ENCODE measurements at regions not wholly inside any gene's neighbourhood (a gene's known extent, or its start where the extent isn't known, plus 50 kb on each side); places are given as distances from the start of the nearest gene placed in this dataset.

DNA sequence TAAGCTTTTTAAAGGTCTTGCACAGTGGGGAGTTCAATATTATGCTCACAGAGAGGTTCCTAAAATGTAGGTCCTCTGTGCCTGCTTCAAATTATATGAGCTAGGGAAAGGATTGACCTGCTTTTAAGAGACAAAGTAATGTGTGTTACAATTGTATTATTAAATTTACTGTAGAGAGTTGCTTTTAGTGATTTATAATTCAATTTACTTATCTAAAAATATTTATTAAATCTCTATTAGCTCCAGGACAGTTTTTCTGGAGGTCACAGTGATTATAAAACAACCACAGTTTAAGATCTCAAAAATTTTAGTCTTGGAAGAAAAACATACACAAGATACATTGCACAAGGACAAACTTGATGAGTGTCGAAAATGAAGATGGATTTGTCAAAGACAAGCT, 665.7 kb upstream of the ARPP21 start:
- no peak overlapping the region for H2AK5ac ChIP-seq (ENCODE audit: low read length, severe bottlenecking)
- H3K36me3 ChIP-seq (ENCODE audit: control insufficient read depth in 1 of 2, insufficient read depth in 2 of 2, low read depth in 1 of 2, low read length in 2 of 2): no peaks in the 10 kb centered on the region
- H2BK15ac ChIP-seq (ENCODE audit: low read depth, poor library complexity, severe bottlenecking): no peak overlapping the region

GRCh38 chr3:34983631-34984030, 655.7 kb upstream of the ARPP21 start:
- Histone ChIP-seq H3K79me1 (replicated peaks; ENCODE audit: low read length, poor library complexity, severe bottlenecking) (no peaks in the 10 kb centered on the region), H2BK12ac (ENCODE audit: low read length in 2 of 2) (no peak overlapping the region), H3K27ac (ENCODE audit: low read length, poor library complexity, severe bottlenecking) (no peak overlapping the region), H3K36me3 (ENCODE audit: control insufficient read depth in 1 of 2, insufficient read depth in 2 of 2, low read depth in 1 of 2, low read length in 2 of 2) (no peaks in the 10 kb centered on the region), H3K27me3 (ENCODE audit: control insufficient read depth in 1 of 2, insufficient read depth in 1 of 2, low read length in 2 of 2) (no peaks in the 10 kb centered on the region), H2AFZ (ENCODE audit: low read depth, low read length) (no peak overlapping the region), H3K4ac (ENCODE audit: low read depth in 1 of 2, low read length in 2 of 2) (no peak overlapping the region), H4K91ac (ENCODE audit: low read length) (no peak overlapping the region), H2BK15ac (ENCODE audit: low read depth, poor library complexity, severe bottlenecking) (no peak overlapping the region), H3K14ac (ENCODE audit: low read length in 2 of 2) (no peak overlapping the region), H2BK120ac (ENCODE audit: low read depth, low read length) (no peak overlapping the region), H3K4me1 (ENCODE audit: control insufficient read depth, insufficient read depth, low read depth, low read length) (no peaks in the 10 kb centered on the region), H3K9me3 (ENCODE audit: control insufficient read depth, low read length) (peaks cover 10% of the 10 kb centered on the region), H3K4me3 (ENCODE audit: insufficient read depth in 1 of 2, low read depth in 1 of 2, low read length in 2 of 2) (no peak overlapping the region), H3K23ac (ENCODE audit: low read length in 2 of 2) (no peak overlapping the region), H2BK5ac (ENCODE audit: low read depth, low read length, poor library complexity, severe bottlenecking) (no peak overlapping the region), H3K9ac (ENCODE audit: low read length) (no peak overlapping the region), H3K4me2 (ENCODE audit: low read length, poor library complexity, severe bottlenecking) (no peak overlapping the region), H4K8ac (ENCODE audit: low read length) (no peak overlapping the region), H2AK5ac (ENCODE audit: low read length, severe bottlenecking) (no peak overlapping the region), H3K18ac (ENCODE audit: low read depth in 1 of 2, low read length in 2 of 2) (no peak overlapping the region)
- no peak for DNase-seq
- 70% methylated on average over 2 of the region's 4 CpGs for WGBS

More for the DNA sequence above, 665.7 kb upstream of the ARPP21 start:
- no peak overlapping the region for H4K91ac ChIP-seq (ENCODE audit: low read length)
- no peak overlapping the region for H3K4me3 ChIP-seq (ENCODE audit: insufficient read depth in 1 of 2, low read depth in 1 of 2, low read length in 2 of 2)
- H3K4ac ChIP-seq (ENCODE audit: low read depth in 1 of 2, low read length in 2 of 2): no peak overlapping the region
- no peak overlapping the region for H3K4me2 ChIP-seq (ENCODE audit: low read length, poor library complexity, severe bottlenecking)
- H3K27ac ChIP-seq (ENCODE audit: low read length, poor library complexity, severe bottlenecking): no peak overlapping the region
- no peaks in the 10 kb centered on the region for H3K4me1 ChIP-seq (ENCODE audit: control insufficient read depth, insufficient read depth, low read depth, low read length)
- 75% methylated on average over 1 of the region's 1 CpG for whole genome bisulfite sequencing
- no peak overlapping the region for H3K23ac ChIP-seq (ENCODE audit: low read length in 2 of 2)
- no peaks in the 10 kb centered on the region for H3K27me3 ChIP-seq (ENCODE audit: control insufficient read depth in 1 of 2, insufficient read depth in 1 of 2, low read length in 2 of 2)
- peaks cover 7% of the 10 kb centered on the region for H3K9me3 ChIP-seq (ENCODE audit: control insufficient read depth, low read length)
- H3K18ac ChIP-seq (ENCODE audit: low read depth in 1 of 2, low read length in 2 of 2): no peak overlapping the region
- H3K9ac ChIP-seq (ENCODE audit: low read length): no peak overlapping the region
- H2BK5ac ChIP-seq (ENCODE audit: low read depth, low read length, poor library complexity, severe bottlenecking): no peak overlapping the region
- no peak overlapping the region for H2BK120ac ChIP-seq (ENCODE audit: low read depth, low read length)
- no peak overlapping the region for H4K8ac ChIP-seq (ENCODE audit: low read length)
- no peaks in the 10 kb centered on the region for H3K79me1 ChIP-seq (replicated peaks; ENCODE audit: low read length, poor library complexity, severe bottlenecking)
- DNase-seq: no peak
- H2BK12ac ChIP-seq (ENCODE audit: low read length in 2 of 2): no peak overlapping the region
- no peak overlapping the region for H2AFZ ChIP-seq (ENCODE audit: low read depth, low read length)
- H3K14ac ChIP-seq (ENCODE audit: low read length in 2 of 2): no peak overlapping the region

- no peak overlapping the region for H3K9ac ChIP-seq (ENCODE audit: low read length)
- H3K79me1 ChIP-seq (replicated peaks; ENCODE audit: low read length, poor library complexity, severe bottlenecking): no peaks in the 10 kb centered on the region
- no peak overlapping the region for H2BK120ac ChIP-seq (ENCODE audit: low read depth, low read length)
- no peak overlapping the region for H2AK5ac ChIP-seq (ENCODE audit: low read length, severe bottlenecking)
- H3K36me3 ChIP-seq (ENCODE audit: control insufficient read depth in 1 of 2, insufficient read depth in 2 of 2, low read depth in 1 of 2, low read length in 2 of 2): no peaks in the 10 kb centered on the region
- H2BK5ac ChIP-seq (ENCODE audit: low read depth, low read length, poor library complexity, severe bottlenecking): no peak overlapping the region
- H2BK12ac ChIP-seq (ENCODE audit: low read length in 2 of 2): no peak overlapping the region
- H3K9me3 ChIP-seq (ENCODE audit: control insufficient read depth, low read length): peaks cover 19% of the 10 kb centered on the region
- WGBS: 81% methylated on average over 21 of the region's 22 CpGs
- no peak overlapping the region for H3K18ac ChIP-seq (ENCODE audit: low read depth in 1 of 2, low read length in 2 of 2)
- no peak overlapping the region for H2BK15ac ChIP-seq (ENCODE audit: low read depth, poor library complexity, severe bottlenecking)
- no peak overlapping the region for H4K91ac ChIP-seq (ENCODE audit: low read length)
- no peaks in the 10 kb centered on the region for H3K4me1 ChIP-seq (ENCODE audit: control insufficient read depth, insufficient read depth, low read depth, low read length)
- H3K27me3 ChIP-seq (ENCODE audit: control insufficient read depth in 1 of 2, insufficient read depth in 1 of 2, low read length in 2 of 2): no peaks in the 10 kb centered on the region
- no peak overlapping the region for H4K8ac ChIP-seq (ENCODE audit: low read length)
- no peak for DNase-seq
- no peak overlapping the region for H3K4ac ChIP-seq (ENCODE audit: low read depth in 1 of 2, low read length in 2 of 2)
- no peak overlapping the region for H3K23ac ChIP-seq (ENCODE audit: low read length in 2 of 2)
- H2AFZ ChIP-seq (ENCODE audit: low read depth, low read length): no peak overlapping the region
- no peak overlapping the region for H3K4me2 ChIP-seq (ENCODE audit: low read length, poor library complexity, severe bottlenecking)
- H3K27ac ChIP-seq (ENCODE audit: low read length, poor library complexity, severe bottlenecking): no peak overlapping the region
- no peak overlapping the region for H3K14ac ChIP-seq (ENCODE audit: low read length in 2 of 2)
- H3K4me3 ChIP-seq (ENCODE audit: insufficient read depth in 1 of 2, low read depth in 1 of 2, low read length in 2 of 2): no peak overlapping the region
Observed at GRCh38 chr3:34988296-34988695, 651.0 kb upstream of the ARPP21 start.

DNA sequence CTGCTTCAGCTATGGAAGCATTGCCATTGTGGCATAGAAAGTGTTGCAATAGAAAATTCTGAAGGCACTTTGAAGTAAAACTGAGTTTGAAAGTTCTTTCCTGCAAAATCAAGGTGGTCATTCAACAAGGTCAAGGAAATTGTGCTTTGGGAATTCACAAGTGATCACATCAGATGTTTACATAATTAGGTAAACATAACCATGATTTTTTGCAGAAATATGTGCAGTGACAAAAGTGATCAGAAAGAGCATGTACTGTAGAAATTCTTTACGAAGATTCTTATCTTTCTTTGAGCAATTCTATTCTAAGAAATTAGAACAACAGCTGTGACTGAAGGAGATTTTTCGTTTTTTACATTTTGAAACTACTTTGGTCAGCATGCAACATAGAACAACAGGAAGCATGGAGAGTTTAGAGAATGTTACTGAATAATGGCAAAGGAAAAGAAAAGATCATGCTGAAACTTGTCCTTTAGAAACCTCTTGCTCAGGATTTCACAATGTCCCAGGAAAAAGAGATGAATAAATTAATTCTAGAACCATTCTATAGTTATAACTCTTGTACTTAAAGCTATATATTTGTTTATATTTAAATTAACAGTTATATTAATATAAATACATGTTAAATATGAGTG, 643.4 kb upstream of the ARPP21 start:
- Histone ChIP-seq H4K91ac (ENCODE audit: low read length) (no peak overlapping the region), H3K23ac (ENCODE audit: low read length in 2 of 2) (no peak overlapping the region), H3K4me1 (ENCODE audit: control insufficient read depth, insufficient read depth, low read depth, low read length) (no peaks in the 10 kb centered on the region), H3K18ac (ENCODE audit: low read depth in 1 of 2, low read length in 2 of 2) (no peak overlapping the region), H2BK120ac (ENCODE audit: low read depth, low read length) (no peak overlapping the region), H3K14ac (ENCODE audit: low read length in 2 of 2) (no peak overlapping the region), H2AFZ (ENCODE audit: low read depth, low read length) (no peak overlapping the region), H3K4me3 (ENCODE audit: insufficient read depth in 1 of 2, low read depth in 1 of 2, low read length in 2 of 2) (no peak overlapping the region), H3K4ac (ENCODE audit: low read depth in 1 of 2, low read length in 2 of 2) (no peak overlapping the region), H2BK15ac (ENCODE audit: low read depth, poor library complexity, severe bottlenecking) (no peak overlapping the region), H3K9ac (ENCODE audit: low read length) (no peak overlapping the region), H2BK5ac (ENCODE audit: low read depth, low read length, poor library complexity, severe bottlenecking) (no peak overlapping the region), H3K36me3 (ENCODE audit: control insufficient read depth in 1 of 2, insufficient read depth in 2 of 2, low read depth in 1 of 2, low read length in 2 of 2) (no peaks in the 10 kb centered on the region), H3K9me3 (ENCODE audit: control insufficient read depth, low read length) (peaks cover 4% of the 10 kb centered on the region), H2AK5ac (ENCODE audit: low read length, severe bottlenecking) (no peak overlapping the region), H3K27me3 (ENCODE audit: control insufficient read depth in 1 of 2, insufficient read depth in 1 of 2, low read length in 2 of 2) (no peaks in the 10 kb centered on the region), H3K27ac (ENCODE audit: low read length, poor library complexity, severe bottlenecking) (peak overlapping the region; percentile 11), H3K4me2 (ENCODE audit: low read length, poor library complexity, severe bottlenecking) (no peak overlapping the region), H4K8ac (ENCODE audit: low read length) (no peak overlapping the region), H2BK12ac (ENCODE audit: low read length in 2 of 2) (no peak overlapping the region), H3K79me1 (replicated peaks; ENCODE audit: low read length, poor library complexity, severe bottlenecking) (no peaks in the 10 kb centered on the region)
- 62% methylated on average over 2 of the region's 2 CpGs for WGBS
- DNase-seq: no peak

Measured in mesenchymal stem cell (in vitro differentiated cells and primary cell).